Stomach smooth muscle (tissue), 2 donors: ENCODE measurements at regions not wholly inside any gene's neighbourhood (a gene's known extent, or its start where the extent isn't known, plus 50 kb on each side); places are given as distances from the start of the nearest gene placed in this dataset.
A peak's percentile ranks its signal among the peaks of the same experiment; 100 is the strongest.

ENCODE experiments used
- H3K27ac ChIP-seq: one replicate; pipeline ENCODE4 v1.7.0; 2013; ENCODE audit warnings: mild to moderate bottlenecking, low read length, inconsistent platforms
- H3K27me3 ChIP-seq, 2 donors: one replicate each; pipeline ENCODE4 v1.7.0; 2013; ENCODE audit warnings: low read length in 2 of 2; ENCODE audit not compliant: insufficient read depth in 2 of 2, control insufficient read depth in 1 of 2
- H3K36me3 ChIP-seq, 2 donors: one replicate each; pipeline ENCODE4 v1.7.0; 2013; ENCODE audit warnings: low read length in 2 of 2; ENCODE audit not compliant: control insufficient read depth in 2 of 2, insufficient read depth in 2 of 2
- H3K4me1 ChIP-seq: one replicate; pipeline ENCODE4 v1.7.0; 2013; ENCODE audit warnings: low read length; ENCODE audit not compliant: control insufficient read depth, insufficient read depth
- H3K4me3 ChIP-seq, 2 donors: one replicate each; pipeline ENCODE4 v1.7.0; 2013; ENCODE audit warnings: low read length in 2 of 2
- H3K9ac ChIP-seq, 2 donors: one replicate each; pipeline ENCODE4 v1.7.0; 2013; ENCODE audit warnings: low read length in 2 of 2, mild to moderate bottlenecking in 1 of 2
- H3K9me3 ChIP-seq, 2 donors: one replicate each; pipeline ENCODE4 v1.7.0; 2013; ENCODE audit warnings: low read length in 2 of 2; ENCODE audit not compliant: control insufficient read depth in 2 of 2
- donor health status: healthy.
- donor health status: Pancreatic carcinoma.

- Histone ChIP-seq H3K4me3 (no peak overlapping the region), H3K9me3 (no peaks in the 10 kb centered on the region), H3K9ac (no peak overlapping the region), H3K27ac (no peak overlapping the region), H3K27me3 (peaks cover 0 to 10% of the 10 kb centered on the region in 2 donors), H3K4me1 (no peaks in the 10 kb centered on the region), H3K36me3 (no peaks in the 10 kb centered on the region)
Measured at GRCh38 chr16:54424043-54424451, 137.5 kb upstream of the IRX3 start.

DNA sequence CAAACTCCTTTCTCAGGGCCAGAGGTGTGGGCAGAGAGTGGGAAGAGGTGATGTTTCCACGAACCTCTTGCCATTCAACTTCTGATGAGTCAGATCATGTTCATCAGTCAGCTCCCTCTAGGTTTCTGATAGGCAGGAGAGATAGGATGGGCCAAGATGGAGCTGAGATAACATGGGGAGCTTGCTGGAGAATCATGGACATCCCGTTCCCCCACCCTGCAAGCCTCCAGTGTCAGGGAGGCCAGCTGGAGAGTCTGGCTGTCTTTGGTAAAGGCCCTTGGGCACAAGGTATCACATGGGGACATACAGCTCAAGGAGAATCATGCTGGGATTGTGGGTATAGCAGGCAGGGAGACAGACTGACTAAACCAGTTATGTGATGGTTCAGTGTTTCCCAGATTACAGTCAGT, 136.0 kb upstream of the IRX3 start:
- Histone ChIP-seq H3K9me3 (peaks cover 0 to 2% of the 10 kb centered on the region in 2 donors), H3K27me3 (peaks cover 0 to 2% of the 10 kb centered on the region in 2 donors), H3K4me3 (no peak overlapping the region), H3K4me1 (no peaks in the 10 kb centered on the region), H3K9ac (no peak overlapping the region), H3K36me3 (no peaks in the 10 kb centered on the region), H3K27ac (no peak overlapping the region)

- H3K9ac ChIP-seq, result no peak overlapping the region
- no peaks in the 10 kb centered on the region for H3K36me3 ChIP-seq
- H3K27ac ChIP-seq, result no peak overlapping the region
- H3K9me3 ChIP-seq, result peaks cover 0 to 2% of the 10 kb centered on the region in 2 donors
- no peaks in the 10 kb centered on the region for H3K4me1 ChIP-seq
- H3K27me3 ChIP-seq, result peaks cover 0 to 2% of the 10 kb centered on the region in 2 donors
- H3K4me3 ChIP-seq, result no peak overlapping the region
Measured at GRCh38 chr16:54422159-54422558, 135.6 kb upstream of the IRX3 start.

DNA sequence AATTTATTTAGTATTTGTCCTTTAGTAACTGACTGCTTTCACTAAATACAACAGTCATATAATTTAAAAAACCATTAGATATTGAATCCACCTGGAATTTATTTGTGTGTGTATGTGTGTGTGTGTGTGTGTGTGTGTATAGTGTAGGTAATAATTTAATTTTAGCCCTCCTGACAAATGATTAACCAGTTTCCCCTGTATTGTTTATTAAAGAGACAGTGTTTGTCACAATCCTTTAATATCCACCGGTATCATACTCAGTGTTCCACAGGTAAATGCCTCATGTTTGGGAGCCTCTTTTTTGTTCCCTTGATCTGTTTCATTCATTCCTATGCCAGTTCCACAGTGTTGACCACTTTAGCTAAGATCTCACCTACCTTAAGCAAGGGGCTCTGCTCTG, 134.6 kb upstream of the IRX3 start:
- Histone ChIP-seq H3K4me3 (no peak overlapping the region), H3K27ac (no peak overlapping the region), H3K27me3 (peaks cover 0 to 2% of the 10 kb centered on the region in 2 donors), H3K9me3 (peaks cover 0 to 2% of the 10 kb centered on the region in 2 donors), H3K4me1 (no peaks in the 10 kb centered on the region), H3K9ac (no peak overlapping the region), H3K36me3 (no peaks in the 10 kb centered on the region)

DNA sequence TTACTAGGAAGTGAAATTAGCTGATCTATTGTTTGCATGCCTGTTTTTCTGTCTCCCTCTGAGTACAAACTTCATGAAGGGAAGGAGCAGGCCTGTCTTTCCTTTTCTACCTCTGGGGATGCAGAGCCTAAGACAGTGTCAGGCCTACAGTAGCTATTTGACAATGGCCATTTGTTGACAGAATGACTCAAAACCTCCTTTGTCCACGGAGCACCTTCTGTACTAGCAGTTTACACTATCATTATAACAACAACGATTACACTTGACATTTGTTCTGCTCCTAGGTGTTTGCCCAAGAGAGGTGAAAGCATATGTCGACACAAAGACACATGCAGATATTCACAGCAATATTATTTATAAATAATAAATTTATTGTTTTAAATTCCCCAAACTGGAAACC, 132.3 kb upstream of the IRX3 start:
- H3K36me3 ChIP-seq, result no peaks in the 10 kb centered on the region
- H3K9ac ChIP-seq, result no peak overlapping the region
- peaks cover 0 to 5% of the 10 kb centered on the region in 2 donors for H3K9me3 ChIP-seq
- H3K4me3 ChIP-seq, result no peak overlapping the region
- peaks cover 0 to 8% of the 10 kb centered on the region in 2 donors for H3K27me3 ChIP-seq
- H3K4me1 ChIP-seq, result no peaks in the 10 kb centered on the region
- H3K27ac ChIP-seq, result no peak overlapping the region

DNA sequence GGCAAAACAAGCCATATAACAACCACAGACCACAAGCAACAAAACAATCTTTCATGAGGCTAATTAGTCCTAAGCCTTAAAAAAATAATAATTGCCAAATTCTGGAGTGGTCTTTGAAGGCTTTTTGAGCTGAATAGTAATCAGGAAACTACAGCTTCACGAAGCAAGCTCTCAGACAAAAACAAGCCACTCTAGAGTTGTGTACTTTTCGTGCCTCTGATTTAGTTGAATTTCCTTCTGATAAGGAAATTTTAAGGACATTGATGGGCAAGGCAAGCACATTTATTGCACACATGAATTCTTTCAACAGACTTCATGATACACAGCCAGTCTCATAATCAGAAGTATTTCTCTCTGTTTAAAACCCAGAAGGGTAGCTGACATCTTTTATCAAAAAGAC, 130.8 kb upstream of the IRX3 start:
- Histone ChIP-seq H3K9ac (no peak overlapping the region), H3K27ac (no peak overlapping the region), H3K36me3 (no peaks in the 10 kb centered on the region), H3K4me1 (peaks cover 3% of the 10 kb centered on the region), H3K4me3 (no peak overlapping the region), H3K9me3 (peaks cover 0 to 5% of the 10 kb centered on the region in 2 donors), H3K27me3 (peaks cover under 1 to 14% of the 10 kb centered on the region in 2 donors)

GRCh38 chr16:54414671-54415070, 128.1 kb upstream of the IRX3 start:
- Histone ChIP-seq H3K9me3 (peaks cover 0 to 5% of the 10 kb centered on the region in 2 donors), H3K4me3 (no peak overlapping the region), H3K9ac (no peak overlapping the region), H3K36me3 (no peaks in the 10 kb centered on the region), H3K27me3 (peaks cover 11 to 30% of the 10 kb centered on the region in 2 donors), H3K27ac (no peak overlapping the region), H3K4me1 (peaks cover 3% of the 10 kb centered on the region)

DNA sequence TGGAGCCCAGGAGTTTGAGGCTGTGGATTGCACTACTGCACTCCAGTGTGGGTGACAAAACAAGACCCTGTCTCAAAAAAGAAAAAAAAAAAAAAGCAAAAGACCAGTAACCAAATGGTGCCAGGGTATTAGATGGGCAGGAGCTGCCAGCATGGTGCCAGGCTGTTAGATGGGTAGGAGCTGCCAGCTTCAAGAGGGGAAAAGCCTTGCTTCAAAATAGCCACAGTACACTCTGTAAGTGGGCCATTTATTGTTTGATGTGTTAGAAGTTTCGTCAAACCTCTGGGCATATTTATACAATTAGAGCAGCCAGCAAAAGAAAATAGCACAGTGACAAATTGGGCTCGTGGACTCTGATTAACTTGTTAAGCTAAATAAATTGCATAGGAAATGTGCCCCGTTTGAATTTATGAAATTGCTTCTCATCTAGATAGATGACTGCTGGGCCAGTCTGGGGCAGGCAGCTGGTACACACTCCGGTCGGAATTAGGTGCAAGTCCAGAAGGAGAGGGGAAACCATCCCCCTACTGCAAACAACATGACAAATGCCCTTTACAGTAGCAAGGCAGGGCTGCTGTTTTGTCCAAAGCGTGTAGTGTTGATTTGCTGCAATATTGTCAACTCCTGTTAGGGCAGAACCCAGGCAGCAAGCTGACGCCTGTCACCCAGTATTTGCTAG, 126.3 kb upstream of the IRX3 start:
- H3K9ac ChIP-seq, result no peak overlapping the region
- peaks cover 11 to 31% of the 10 kb centered on the region in 2 donors for H3K27me3 ChIP-seq
- H3K4me1 ChIP-seq, result peaks cover 3% of the 10 kb centered on the region

DNA sequence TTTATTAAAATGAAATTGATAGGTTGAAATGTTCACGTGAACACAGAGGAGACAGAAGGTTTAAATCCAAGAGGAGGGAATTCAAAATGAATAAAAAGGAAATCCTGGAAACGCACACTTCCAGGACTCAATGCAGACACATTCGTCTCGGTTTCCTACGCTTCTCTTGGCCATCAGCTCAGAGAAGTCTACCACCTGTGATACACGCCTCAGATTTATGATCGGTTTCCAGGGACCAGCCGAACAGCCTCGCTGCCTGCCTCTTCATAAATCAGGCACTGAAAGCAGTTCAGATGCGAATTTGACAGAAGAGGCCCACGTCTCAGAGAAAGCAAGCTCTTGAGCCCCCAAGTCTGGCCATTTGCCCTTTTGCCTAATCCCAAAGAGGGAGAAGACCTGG, 125.5 kb upstream of the IRX3 start:
- Histone ChIP-seq H3K4me1 (peaks cover 3% of the 10 kb centered on the region), H3K36me3 (no peaks in the 10 kb centered on the region), H3K9ac (no peak overlapping the region), H3K4me3 (peak overlapping the region in 1 of 2 donors; percentile 22), H3K27ac (no peak overlapping the region), H3K9me3 (peaks cover 0 to 3% of the 10 kb centered on the region in 2 donors), H3K27me3 (peaks cover 11 to 35% of the 10 kb centered on the region in 2 donors)

More for the DNA sequence above, 126.3 kb upstream of the IRX3 start:
- Histone ChIP-seq H3K9me3 (peaks cover 0 to 3% of the 10 kb centered on the region in 2 donors), H3K36me3 (no peaks in the 10 kb centered on the region), H3K27ac (no peak overlapping the region), H3K4me3 (no peak overlapping the region)

DNA sequence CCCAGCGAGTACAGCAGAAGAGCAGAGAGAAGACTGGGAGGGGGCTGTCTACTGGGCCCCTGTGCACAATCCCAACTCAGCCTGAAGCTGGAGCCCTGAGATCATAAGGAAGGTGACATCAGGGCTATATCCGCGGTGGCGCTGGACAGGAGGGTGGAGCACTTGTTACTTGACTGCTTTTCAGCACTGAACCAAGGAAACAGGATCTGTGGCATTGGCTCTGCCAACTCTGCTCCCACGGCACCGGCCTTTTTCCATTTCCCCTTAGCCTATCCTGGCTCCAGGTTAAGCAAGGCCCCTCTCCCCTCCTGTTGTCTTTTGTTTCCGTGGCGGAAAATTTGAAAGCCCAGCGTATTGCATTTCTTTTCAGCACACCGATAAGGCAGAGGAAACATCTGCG, 125.0 kb upstream of the IRX3 start:
- Histone ChIP-seq H3K4me3 (peak overlapping the region in 1 of 2 donors; percentile 15), H3K9me3 (peaks cover 0 to 3% of the 10 kb centered on the region in 2 donors), H3K36me3 (no peaks in the 10 kb centered on the region), H3K27ac (no peak overlapping the region), H3K9ac (no peak overlapping the region), H3K4me1 (peaks cover 3% of the 10 kb centered on the region), H3K27me3 (peaks cover 11 to 35% of the 10 kb centered on the region in 2 donors)

DNA sequence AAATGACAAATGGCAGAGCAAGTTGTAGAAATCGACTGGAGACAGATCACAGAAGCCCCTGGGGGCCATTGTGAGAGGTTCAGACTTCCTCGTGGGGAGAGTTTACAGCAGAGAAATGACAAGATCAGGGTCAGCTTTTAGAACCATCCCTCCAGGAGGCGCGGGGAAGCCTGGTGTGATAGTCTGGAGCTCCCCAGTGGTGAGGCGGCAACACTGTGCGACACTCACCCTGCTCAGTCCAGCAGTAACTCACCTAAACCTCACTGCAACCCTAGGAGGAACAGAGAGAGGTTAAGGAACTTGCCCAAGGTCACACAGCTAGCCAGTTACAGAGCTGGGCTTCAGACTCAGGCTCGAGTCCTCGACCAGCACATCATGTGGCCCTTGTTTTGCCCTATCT, 123.4 kb upstream of the IRX3 start:
- Histone ChIP-seq H3K9ac (no peak overlapping the region), H3K27me3 (peaks cover 11 to 35% of the 10 kb centered on the region in 2 donors), H3K36me3 (no peaks in the 10 kb centered on the region), H3K27ac (no peak overlapping the region), H3K9me3 (no peaks in the 10 kb centered on the region), H3K4me3 (no peak overlapping the region), H3K4me1 (peaks cover 3% of the 10 kb centered on the region)
